Left colon (tissue), 2 donors: ENCODE measurements at regions not wholly inside any gene's neighbourhood (a gene's known extent, or its start where the extent isn't known, plus 50 kb on each side); places are given as distances from the start of the nearest gene placed in this dataset.
"Not testable (repeated sequence)": the region's sequence is repeated elsewhere in the genome, so short reads cannot be mapped to it uniquely, and the experiment has no call there.

ENCODE experiments used
- ATAC-seq: fragments of 200-7000 bp; cut with Tn5 transposase; one replicate; pipeline ENCODE4 v1.9.1; 2020; ENCODE audit warnings: mild to moderate bottlenecking, moderate library complexity
- DNase-seq, 2 donors: peaks; one replicate each; pipeline ENCODE4 v3.0.0-alpha.2; 2020
- intact Hi-C, 2 donors: fragments of 100-400 bp; cut with DNase I in 1 of 2; cut with micrococcal nuclease in 1 of 2; formaldehyde crosslinking; loops; one replicate each; pipeline versions ENCODE4 v1.11.2 to v1.14.0; 2022; cut with DNase I, micrococcal nuclease
- donor health status: DM: no; HTN: no; CAD: no.
- donor health status: DM: yes; HTN: yes; CAD: no.

GRCh38 chr3:139095803-139096466 is 51.2 kb upstream of the PRR23C start:
- DNase-seq = no peak
- intact Hi-C loops = no loop called here
- no peak for ATAC-seq

GRCh38 chr3:139096670-139097069 is 52.0 kb upstream of the PRR23C start:
- intact Hi-C loops = no loop called here
- ATAC-seq = no peak
- DNase-seq = no peak

- intact Hi-C loops = no loop called here
- DNase-seq (no peak), ATAC-seq (no peak)
These were observed 53.7 kb upstream of the PRR23C start for GRCh38 chr3:139098391-139098790.

- intact Hi-C loops = no loop called here
- no peak for DNase-seq
These were observed 55.5 kb upstream of the PRR23C start for GRCh38 chr3:139099968-139100817.

GRCh38 chr3:139100821-139101220 is 56.1 kb upstream of the PRR23C start:
- intact Hi-C loops = no loop called here
- DNase-seq (no peak), ATAC-seq (no peak)

More at GRCh38 chr3:139099968-139100817, 55.5 kb upstream of the PRR23C start:
- no peak for ATAC-seq

- ATAC-seq (no peak), DNase-seq (no peak)
- intact Hi-C loops = no loop called here
These were observed 56.7 kb upstream of the PRR23C start for GRCh38 chr3:139101396-139101795.

GRCh38 chr3:139103484-139103883 is 58.8 kb upstream of the PRR23C start:
- intact Hi-C loops = no loop called here
- DNase-seq (no peak), ATAC-seq (no peak)

- ATAC-seq (peak; percentile 17), DNase-seq (no peak)
- intact Hi-C loops = no loop called here
These were observed 59.4 kb upstream of the PRR23C start for GRCh38 chr3:139104062-139104461.

- ATAC-seq = no peak
- intact Hi-C loops = no loop called here
These were observed 60.5 kb upstream of the PRR23C start for GRCh38 chr3:139105154-139105702.

GRCh38 chr3:139106013-139106932 is 61.6 kb upstream of the PRR23C start:
- intact Hi-C loops = no loop called here
- DNase-seq (no peak), ATAC-seq (no peak)

More at GRCh38 chr3:139105154-139105702, 60.5 kb upstream of the PRR23C start:
- no peak for DNase-seq

- ATAC-seq (no peak), DNase-seq (no peak)
- intact Hi-C loops = no loop called here
These were observed 62.9 kb upstream of the PRR23C start for GRCh38 chr3:139107424-139108252.

GRCh38 chr3:139108253-139108969 is 63.7 kb upstream of the PRR23C start:
- intact Hi-C loops = no loop called here
- no peak for DNase-seq
- no peak for ATAC-seq

- no peak for DNase-seq
- intact Hi-C loops = no loop called here
- no peak for ATAC-seq
These were observed 64.6 kb upstream of the PRR23C start for GRCh38 chr3:139109271-139109670.

GRCh38 chr3:139110072-139110830 is 65.6 kb upstream of the PRR23C start:
- DNase-seq = peak; percentile 68
- intact Hi-C loops = loop anchor here in 1 of 2 donors (5.0 kb wide), 1 partner anchor 217 kb away; no protein-coding TSS in a partner anchor
- peak; percentile 68 for ATAC-seq

- not testable (repeated sequence) for DNase-seq, ATAC-seq
- intact Hi-C loops = loop anchor here in 1 of 2 donors (5.0 kb wide), 1 partner anchor 216 kb away; no protein-coding TSS in a partner anchor
These were observed 66.2 kb upstream of the PRR23C start for GRCh38 chr3:139110929-139111328.

GRCh38 chr3:139111392-139112229 is 66.9 kb upstream of the PRR23C start:
- ATAC-seq = peak; percentile 84
- intact Hi-C loops = loop anchor here in 1 of 2 donors (5.0 kb wide), 1 partner anchor 216 kb away; no protein-coding TSS in a partner anchor

More at GRCh38 chr3:139111392-139112229, 66.9 kb upstream of the PRR23C start:
- peak; percentile 56 to 81 for DNase-seq
